K562 (cell line): ENCODE measurements at regions not wholly inside any gene's neighbourhood (a gene's known extent, or its start where the extent isn't known, plus 50 kb on each side); places are given as distances from the start of the nearest gene placed in this dataset.

Experiments used
- ATAC-seq: fragments of 200-7000 bp; cut with Tn5 transposase; 3 replicates; pipeline ENCODE4 v1.9.1; 2020; ENCODE audit warnings: moderate library complexity
- BruUV-seq: library from RNA; stranded (reverse); fragments of 400-500 nt; replicated peaks from 2 replicates; lab custom pipeline; 2021; lab: Mats Ljungman, UMichigan
- CTCF ChIA-PET: fragments of 300-600 bp; formaldehyde crosslinking; extraction: SDS; loops from one replicate; lab custom pipeline; 2021; ENCODE audit warnings: low intra/inter-chr PET ratio; lab: Yijun Ruan, JAX
- POLR2A ChIA-PET: fragments of 300-600, 350-650 bp; sonication (Branson Sonifier 250); formaldehyde crosslinking; extraction: SDS; loops from one replicate; lab custom pipeline; 2021; ENCODE audit warnings: antibody characterized with exemption, inconsistent platforms; lab: Yijun Ruan, JAX
- DNase-seq, 4 experiments: peaks; one replicate each; pipeline versions ENCODE4 v3.0.0 to v3.0.0-alpha.2; 2011 to 2018; ENCODE audit warnings: low spot score in 3 of 4, mixed read lengths in 3 of 4; ENCODE audit errors: extremely low read depth in 1 of 4
- FAIRE-seq: peaks from 2 replicates; lab custom pipeline; 2011; peaks lifted over from hg19 to GRCh38; lab: Jason Lieb, UNC
- H2AFZ ChIP-seq: 2 replicates; pipeline ENCODE4 v1.6.0; 2011; ENCODE audit warnings: low read depth, low read length, control low read depth, inconsistent platforms
- H3K27ac ChIP-seq: fragments of 200-600 bp; 3 replicates; pipeline ENCODE4 v1.8.0; 2011; ENCODE audit warnings: low read depth, mild to moderate bottlenecking, control low read depth, inconsistent platforms, low read length, moderate library complexity, mixed read lengths; ENCODE audit errors: extremely low read depth
- H3K27me3 ChIP-seq, 2 experiments: fragments of 300-600 bp in 1 of 2; 2 replicates in 1 of 2; 3 replicates in 1 of 2; pipeline versions ENCODE4 v1.6.0 to v1.8.0; 2011; ENCODE audit warnings: inconsistent platforms in 2 of 2, low read length in 2 of 2, mild to moderate bottlenecking in 1 of 2, mixed read lengths in 1 of 2, moderate library complexity in 1 of 2; ENCODE audit not compliant: control insufficient read depth in 2 of 2, insufficient read depth in 2 of 2
- H3K36me3 ChIP-seq: fragments of 300-600 bp; 3 replicates; pipeline ENCODE4 v1.8.0; 2011; ENCODE audit warnings: mild to moderate bottlenecking, low read length, inconsistent platforms; ENCODE audit not compliant: control insufficient read depth, insufficient read depth
- H3K4me1 ChIP-seq, 2 experiments: fragments of 200-600 bp in 1 of 2; replicated peaks in 1 of 2; 2 replicates in 1 of 2; 3 replicates in 1 of 2; pipeline versions ENCODE4 v1.5.1 to v1.8.0; 2011; ENCODE audit warnings: inconsistent platforms in 2 of 2, low read length in 2 of 2, mild to moderate bottlenecking in 1 of 2, mixed read lengths in 1 of 2, moderate library complexity in 1 of 2; ENCODE audit not compliant: control insufficient read depth in 2 of 2, insufficient read depth in 2 of 2
- H3K4me2 ChIP-seq: 2 replicates; pipeline ENCODE4 v1.6.1; 2011; ENCODE audit warnings: low read length, control low read depth, inconsistent platforms, mixed read lengths; ENCODE audit not compliant: insufficient read depth
- H3K4me3 ChIP-seq: fragments of 200-600 bp; sonication (generic), shearing (Covaris generic); 2 replicates; pipeline ENCODE4 v1.5.1; 2016; ENCODE audit warnings: control low read depth, inconsistent platforms
- H3K79me2 ChIP-seq: fragments of 200-600 bp; 3 replicates; pipeline ENCODE4 v1.8.0; 2011; ENCODE audit warnings: low read length, inconsistent platforms; ENCODE audit not compliant: control insufficient read depth, insufficient read depth
- H3K9ac ChIP-seq, 2 experiments: 2 replicates each; pipeline versions ENCODE4 v1.6.0 to v1.6.1; 2011; ENCODE audit warnings: low read depth in 2 of 2, low read length in 2 of 2, control low read depth in 1 of 2, inconsistent platforms in 1 of 2, mild to moderate bottlenecking in 1 of 2, mixed read lengths in 1 of 2; ENCODE audit not compliant: insufficient read depth in 1 of 2
- H3K9me1 ChIP-seq: one replicate; pipeline ENCODE4 v1.6.0; 2011; ENCODE audit warnings: inconsistent platforms, mild to moderate bottlenecking, low read length, moderate library complexity; ENCODE audit not compliant: control insufficient read depth, insufficient read depth
- H3K9me3 ChIP-seq: replicated peaks from 2 replicates; pipeline ENCODE4 v1.5.1; 2011; ENCODE audit warnings: low read depth, low read length, inconsistent platforms; ENCODE audit not compliant: control insufficient read depth, insufficient read depth
- H4K20me1 ChIP-seq: replicated peaks from 2 replicates; pipeline ENCODE4 v1.6.1; 2011; ENCODE audit warnings: low read length, inconsistent platforms, mixed read lengths; ENCODE audit not compliant: control insufficient read depth, insufficient read depth
- NR2F6 ChIP-seq: fragments of 450-650 bp; formaldehyde crosslinking; IDR thresholded peaks from 2 replicates; pipeline ENCODE4 v1.4.0; 2020; ENCODE audit warnings: mild to moderate bottlenecking
- PML ChIP-seq: IDR thresholded peaks from 2 replicates; pipeline ENCODE4 v1.6.1; 2012; ENCODE audit warnings: low read length, inconsistent platforms
- TCFL5 ChIP-seq: fragments of 250-450 bp; sonication (Bioruptor Pico); conservative IDR thresholded peaks from 2 replicates; pipeline ENCODE4 v1.6.1; 2021; ENCODE audit warnings: mild to moderate bottlenecking, moderate library complexity, matching md5 sums
- ZNF274 ChIP-seq: IDR thresholded peaks from 2 replicates; pipeline ENCODE4 v1.6.1; 2011; ENCODE audit warnings: low read depth, mild to moderate bottlenecking, low read length, moderate library complexity, borderline replicate concordance
- WGBS: fragments of 100-300 bp; shearing (Covaris generic); methylation state at CpG from one replicate; pipeline ENCODE4 v1.1.6; 2016; ENCODE audit warnings: low coverage, mixed read lengths; ENCODE audit not compliant: insufficient coverage; ENCODE audit errors: missing lambda C conversion rate; 5-methylcytosine and 5-hydroxymethylcytosine counted together
- in situ Hi-C: fragments of 300-500 bp; cut with MboI; formaldehyde crosslinking; loops from 4 replicates; pipeline ENCODE4 v1.15.0; 2018; ENCODE audit warnings: inconsistent platforms, mixed read lengths
- intact Hi-C: fragments of 100-400 bp; cut with micrococcal nuclease; formaldehyde crosslinking; loops from 2 replicates; pipeline ENCODE4 v1.14.2; 2022
- TF ChIP-seq, protein P1 (sequence below), 3 experiments: fragments of 200-800 bp in 1 of 3; fragments of 250-450 bp in 1 of 3; fragments of 450-650 bp in 1 of 3; sonication (Bioruptor Pico) in 1 of 3; sonication (Bioruptor generic) in 1 of 3; formaldehyde crosslinking in 1 of 3; IDR thresholded peaks; 2 replicates each; pipeline versions ENCODE4 v1.6.1 to v1.8.0; 2016 to 2022; ENCODE audit warnings: mild to moderate bottlenecking in 2 of 3, missing genetic modification characterization in 2 of 3, missing compliant biosample characterization in 1 of 3, moderate library complexity in 1 of 3

DNA sequence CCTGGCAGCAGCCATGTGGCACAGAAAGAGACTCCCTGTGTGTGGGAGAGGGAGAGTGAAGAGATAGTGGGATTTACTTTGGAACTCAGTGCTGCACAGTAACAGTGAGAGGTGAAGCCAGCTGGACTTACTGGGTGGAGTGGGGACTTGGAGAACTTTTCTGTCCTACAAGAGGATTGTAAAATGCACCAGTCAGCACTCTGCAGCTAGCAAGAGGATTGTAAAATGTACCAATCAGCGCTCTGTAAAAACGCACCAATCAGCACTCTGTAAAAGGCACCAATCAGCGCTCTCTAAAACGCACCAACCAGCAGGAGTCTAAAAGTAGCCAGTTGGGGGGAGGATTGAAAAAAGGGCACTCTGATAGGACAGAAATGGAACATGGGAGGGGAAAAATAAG lies 688.8 kb upstream of the ALCAM start:
- ChIA-PET POLR2A (no interaction called here), CTCF (no interaction called here)
- DNase-seq = no peak
- in situ Hi-C loops (no loop called here), intact Hi-C loops (loop anchor here (10.0 kb wide), 1 partner anchor 57 kb away; no protein-coding TSS in a partner anchor)
- Histone ChIP-seq H4K20me1 (no peaks in the 10 kb centered on the region), H2AFZ (no peak overlapping the region), H3K36me3 (no peaks in the 10 kb centered on the region), H3K9me3 (no peaks in the 10 kb centered on the region), H3K79me2 (no peaks in the 10 kb centered on the region), H3K4me1 (no peaks in the 10 kb centered on the region), H3K9me1 (no peaks in the 10 kb centered on the region), H3K4me3 (no peak overlapping the region), H3K9ac (no peak overlapping the region), H3K27ac (no peak overlapping the region), H3K4me2 (no peak overlapping the region), H3K27me3 (no peaks in the 10 kb centered on the region)
- no peak for ATAC-seq
- BruUV-seq = no TSS peak
- no peak for FAIRE-seq
- TF ChIP-seq TCFL5 (no peak), NR2F6 (no peak), ZNF274 (no peak), PML (no peak)
- TF ChIP-seq, protein P1, sequence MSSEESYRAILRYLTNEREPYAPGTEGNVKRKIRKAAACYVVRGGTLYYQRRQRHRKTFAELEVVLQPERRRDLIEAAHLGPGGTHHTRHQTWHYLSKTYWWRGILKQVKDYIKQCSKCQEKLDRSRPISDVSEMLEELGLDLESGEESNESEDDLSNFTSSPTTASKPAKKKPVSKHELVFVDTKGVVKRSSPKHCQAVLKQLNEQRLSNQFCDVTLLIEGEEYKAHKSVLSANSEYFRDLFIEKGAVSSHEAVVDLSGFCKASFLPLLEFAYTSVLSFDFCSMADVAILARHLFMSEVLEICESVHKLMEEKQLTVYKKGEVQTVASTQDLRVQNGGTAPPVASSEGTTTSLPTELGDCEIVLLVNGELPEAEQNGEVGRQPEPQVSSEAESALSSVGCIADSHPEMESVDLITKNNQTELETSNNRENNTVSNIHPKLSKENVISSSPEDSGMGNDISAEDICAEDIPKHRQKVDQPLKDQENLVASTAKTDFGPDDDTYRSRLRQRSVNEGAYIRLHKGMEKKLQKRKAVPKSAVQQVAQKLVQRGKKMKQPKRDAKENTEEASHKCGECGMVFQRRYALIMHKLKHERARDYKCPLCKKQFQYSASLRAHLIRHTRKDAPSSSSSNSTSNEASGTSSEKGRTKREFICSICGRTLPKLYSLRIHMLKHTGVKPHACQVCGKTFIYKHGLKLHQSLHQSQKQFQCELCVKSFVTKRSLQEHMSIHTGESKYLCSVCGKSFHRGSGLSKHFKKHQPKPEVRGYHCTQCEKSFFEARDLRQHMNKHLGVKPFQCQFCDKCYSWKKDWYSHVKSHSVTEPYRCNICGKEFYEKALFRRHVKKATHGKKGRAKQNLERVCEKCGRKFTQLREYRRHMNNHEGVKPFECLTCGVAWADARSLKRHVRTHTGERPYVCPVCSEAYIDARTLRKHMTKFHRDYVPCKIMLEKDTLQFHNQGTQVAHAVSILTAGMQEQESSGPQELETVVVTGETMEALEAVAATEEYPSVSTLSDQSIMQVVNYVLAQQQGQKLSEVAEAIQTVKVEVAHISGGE (CRISPR knock-in tag; IDR thresholded peaks at IDR 0.05) = no peak
- WGBS = 0% methylated on average over 3 of the region's 4 CpGs
